GM12878 (cell line): ENCODE measurements at regions not wholly inside any gene's neighbourhood (a gene's known extent, or its start where the extent isn't known, plus 50 kb on each side); places are given as distances from the start of the nearest gene placed in this dataset.

Experiments used
- ATAC-seq: fragments of 200-7000 bp; cut with Tn5 transposase; 3 replicates; pipeline ENCODE4 v1.9.1; 2020; ENCODE audit warnings: mild to moderate bottlenecking, moderate library complexity
- BruUV-seq: library from RNA; stranded (reverse); fragments of 400-500 nt; replicated peaks from 2 replicates; lab custom pipeline; 2021; lab: Mats Ljungman, UMichigan
- CTCF ChIA-PET: fragments of 300-600 bp; sonication (Branson Sonifier 250); formaldehyde crosslinking; extraction: SDS; loops from one replicate; lab custom pipeline; 2021; ENCODE audit warnings: inconsistent platforms; lab: Yijun Ruan, JAX
- POLR2A ChIA-PET: fragments of 350-600 bp; formaldehyde crosslinking; extraction: SDS; loops from one replicate; lab custom pipeline; 2021; ENCODE audit warnings: inconsistent platforms; lab: Charles Lee
- RAD21 ChIA-PET: fragments of 300-600 bp; sonication (Branson Sonifier 250); formaldehyde crosslinking; loops from one replicate; lab custom pipeline; 2023; ENCODE audit warnings: antibody characterized with exemption; ENCODE audit not compliant: unreplicated experiment; lab: Charles Lee
- SMC1A ChIA-PET: fragments of 300-600 bp; sonication (Branson Sonifier 250); formaldehyde crosslinking; loops from one replicate; lab custom pipeline; 2023; ENCODE audit not compliant: unreplicated experiment, uncharacterized antibody; lab: Charles Lee
- DNase-seq: peaks from one replicate; pipeline ENCODE4 v3.0.0-alpha.2; 2011; ENCODE audit warnings: low read depth, low spot score
- FAIRE-seq: peaks from 3 replicates; lab custom pipeline; 2011; peaks lifted over from hg19 to GRCh38; lab: Jason Lieb, UNC
- H2AFZ ChIP-seq: 2 replicates; pipeline ENCODE4 v1.6.0; 2011; ENCODE audit warnings: low read depth, low read length, control low read depth; ENCODE audit not compliant: control insufficient read depth
- H3K27ac ChIP-seq: 2 replicates; pipeline ENCODE4 v1.5.1; 2011; ENCODE audit warnings: control low read depth; ENCODE audit not compliant: control insufficient read depth, insufficient read depth
- H3K27me3 ChIP-seq, 2 experiments: replicated peaks in 1 of 2; 2 replicates each; pipeline versions ENCODE4 v1.6.0 to v1.6.1; 2011; ENCODE audit warnings: low read length in 1 of 2; ENCODE audit not compliant: control insufficient read depth in 2 of 2, insufficient read depth in 2 of 2
- H3K36me3 ChIP-seq, 2 experiments: 2 replicates each; pipeline ENCODE4 v1.5.1; 2011; ENCODE audit warnings: low read length in 1 of 2; ENCODE audit not compliant: control insufficient read depth in 2 of 2, insufficient read depth in 2 of 2
- H3K4me1 ChIP-seq: 2 replicates; pipeline ENCODE4 v1.6.1; 2011; ENCODE audit warnings: mild to moderate bottlenecking, low read length, moderate library complexity, mixed read lengths; ENCODE audit not compliant: control insufficient read depth, insufficient read depth
- H3K4me2 ChIP-seq: 2 replicates; pipeline ENCODE4 v1.6.0; 2011; ENCODE audit warnings: control low read depth; ENCODE audit not compliant: control insufficient read depth, insufficient read depth
- H3K4me3 ChIP-seq: fragments of 200-600 bp; sonication (generic); 2 replicates; pipeline ENCODE4 v1.5.1; 2016
- H3K79me2 ChIP-seq: 2 replicates; pipeline ENCODE4 v1.6.0; 2011; ENCODE audit warnings: low read length; ENCODE audit not compliant: control insufficient read depth, insufficient read depth
- H3K9ac ChIP-seq: 2 replicates; pipeline ENCODE4 v1.8.0; 2011; ENCODE audit warnings: low read length, control low read depth, mixed read lengths; ENCODE audit not compliant: control insufficient read depth, insufficient read depth
- H3K9me3 ChIP-seq: replicated peaks from 3 replicates; pipeline ENCODE4 v1.5.1; 2011; ENCODE audit warnings: mild to moderate bottlenecking, low read length; ENCODE audit not compliant: control insufficient read depth, insufficient read depth
- H4K20me1 ChIP-seq: 2 replicates; pipeline ENCODE4 v1.6.0; 2011; ENCODE audit not compliant: control insufficient read depth, insufficient read depth
- BHLHE40 ChIP-seq, 2 experiments: fragments of 450-650 bp in 1 of 2; IDR thresholded peaks; 2 replicates each; pipeline ENCODE4 v1.6.1; 2011 to 2017; ENCODE audit warnings: low read depth in 2 of 2, borderline replicate concordance in 1 of 2, improper control_type of control experiment in 1 of 2, low read length in 1 of 2, mild to moderate bottlenecking in 1 of 2
- CTCF ChIP-seq, 3 experiments: IDR thresholded peaks in 2 of 3; conservative IDR thresholded peaks in 1 of 3; 2 replicates each; pipeline ENCODE4 v1.5.1; 2011; ENCODE audit warnings: low read depth in 3 of 3, low read length in 3 of 3, mild to moderate bottlenecking in 3 of 3, control low read depth in 2 of 3, moderate library complexity in 2 of 3, inconsistent platforms in 1 of 3, mixed read lengths in 1 of 3; ENCODE audit not compliant: control insufficient read depth in 2 of 3, insufficient read depth in 1 of 3; ENCODE audit errors: extremely low read depth in 1 of 3
- YY1 ChIP-seq: IDR thresholded peaks from 2 replicates; pipeline ENCODE4 v1.6.1; 2011; ENCODE audit warnings: low read depth, mild to moderate bottlenecking, low read length
- ZBTB11 ChIP-seq: fragments of 450-650 bp; formaldehyde crosslinking; IDR thresholded peaks from 2 replicates; pipeline ENCODE4 v1.5.0; 2022; ENCODE audit warnings: mild to moderate bottlenecking, missing genetic modification characterization
- ZNF622 ChIP-seq: fragments of 450-650 bp; IDR thresholded peaks from 2 replicates; pipeline ENCODE4 v1.6.1; 2017; ENCODE audit warnings: mild to moderate bottlenecking, inconsistent platforms
- WGBS: methylation state at CpG from one replicate; pipeline ENCODE4 v1.1.6; 2016; ENCODE audit warnings: low lambda C conversion rate; ENCODE audit not compliant: insufficient replicate concordance, insufficient coverage; ENCODE audit errors: missing lambda C conversion rate; 5-methylcytosine and 5-hydroxymethylcytosine counted together
- in situ Hi-C: fragments of 300-500 bp; cut with MboI; formaldehyde crosslinking; loops from 9 replicates; pipeline ENCODE4 v1.14.3; 2018; ENCODE audit warnings: mixed read lengths
- intact Hi-C: fragments of 100-400 bp; cut with micrococcal nuclease; formaldehyde crosslinking; loops from one replicate; pipeline ENCODE4 v1.14.2; 2022; ENCODE audit not compliant: unreplicated experiment
- TF ChIP-seq, protein P1 (sequence below): fragments of 150-350 bp; IDR thresholded peaks from 2 replicates; pipeline ENCODE4 v1.6.1; 2014; ENCODE audit warnings: mild to moderate bottlenecking, low read depth, low read length
- TF ChIP-seq, protein P2 (sequence below): fragments of 450-650 bp; formaldehyde crosslinking; IDR thresholded peaks from 2 replicates; pipeline ENCODE4 v1.4.0; 2020; ENCODE audit warnings: mild to moderate bottlenecking, moderate library complexity
- TF ChIP-seq, protein P3 (sequence below): IDR thresholded peaks from 2 replicates; pipeline ENCODE4 v1.6.1; 2011; ENCODE audit warnings: low read depth, low read length, improper control_type of control experiment, borderline replicate concordance
- TF ChIP-seq, protein P4 (sequence below): fragments of 450-650 bp; IDR thresholded peaks from 2 replicates; pipeline ENCODE4 v1.6.1; 2016; ENCODE audit warnings: mild to moderate bottlenecking

DNA sequence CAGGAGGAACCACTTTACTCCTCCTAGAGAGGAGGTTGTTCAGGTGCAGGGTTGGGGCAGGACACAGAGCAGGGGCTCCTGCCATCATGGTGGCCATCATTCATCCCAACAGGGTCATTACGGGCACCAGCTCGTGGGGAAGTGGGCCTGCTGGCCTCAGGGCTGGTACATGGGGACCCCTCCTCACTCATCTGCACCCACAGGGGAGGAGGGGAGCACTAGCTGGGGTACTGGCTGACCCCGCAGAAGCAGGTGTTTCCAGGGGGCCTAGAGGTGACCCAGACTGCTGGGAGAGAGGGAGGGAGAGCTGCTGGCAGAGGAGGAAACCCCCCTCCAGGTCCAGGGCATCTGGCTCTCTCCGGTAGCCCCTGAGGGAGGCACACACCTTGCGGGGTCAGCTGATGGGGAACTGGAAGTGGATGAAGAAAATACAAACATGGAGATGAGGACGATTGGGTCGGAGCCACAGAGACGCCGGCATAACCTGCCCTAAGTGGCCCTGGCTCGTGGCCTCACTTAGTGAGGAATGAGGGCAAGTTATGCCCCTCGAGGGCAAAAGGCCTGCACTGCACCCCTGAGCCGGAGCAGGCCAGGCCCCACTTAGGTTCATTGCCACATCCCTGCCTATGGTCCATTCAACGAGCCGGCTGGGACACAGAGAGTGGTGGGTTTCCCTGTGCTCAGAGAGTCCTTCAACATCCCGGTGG, 76.2 kb downstream of the SOX1 start:
- H3K27me3 ChIP-seq: no peaks in the 10 kb centered on the region
- WGBS: 32% methylated on average over 15 of the region's 15 CpGs
- no peak overlapping the region for H2AFZ ChIP-seq
- no peaks in the 10 kb centered on the region for H4K20me1 ChIP-seq
- H3K4me1 ChIP-seq: no peaks in the 10 kb centered on the region
- ChIA-PET SMC1A (no interaction called here), RAD21 (no interaction called here), POLR2A (no interaction called here), CTCF (no interaction called here)
- H3K4me2 ChIP-seq: no peak overlapping the region
- no peak for DNase-seq
- no peak for ATAC-seq
- intact Hi-C loops (no loop called here), in situ Hi-C loops (no loop called here)
- no peaks in the 10 kb centered on the region for H3K9me3 ChIP-seq
- H3K36me3 ChIP-seq: no peaks in the 10 kb centered on the region
- no peak overlapping the region for H3K9ac ChIP-seq
- no peak overlapping the region for H3K27ac ChIP-seq
- no peaks in the 10 kb centered on the region for H3K79me2 ChIP-seq
- no peak for FAIRE-seq
- no TSS peak for BruUV-seq
- no peak overlapping the region for H3K4me3 ChIP-seq
- TF ChIP-seq CTCF (IDR thresholded peaks at IDR 0.05 in 2 of 3, conservative IDR thresholded peaks at IDR 0.05 in 1 of 3; ENCODE audit: control insufficient read depth in 2 of 3, extremely low read depth in 1 of 3, insufficient read depth in 1 of 3, low read depth in 3 of 3, low read length in 3 of 3) (no peak), YY1 (no peak), ZBTB11 (CRISPR knock-in tag) (no peak), ZNF622 (no peak), BHLHE40 (IDR thresholded peaks at IDR 0.05; ENCODE audit: borderline replicate concordance in 1 of 2, low read depth in 2 of 2, low read length in 1 of 2) (no peak)
- TF ChIP-seq, protein P1, sequence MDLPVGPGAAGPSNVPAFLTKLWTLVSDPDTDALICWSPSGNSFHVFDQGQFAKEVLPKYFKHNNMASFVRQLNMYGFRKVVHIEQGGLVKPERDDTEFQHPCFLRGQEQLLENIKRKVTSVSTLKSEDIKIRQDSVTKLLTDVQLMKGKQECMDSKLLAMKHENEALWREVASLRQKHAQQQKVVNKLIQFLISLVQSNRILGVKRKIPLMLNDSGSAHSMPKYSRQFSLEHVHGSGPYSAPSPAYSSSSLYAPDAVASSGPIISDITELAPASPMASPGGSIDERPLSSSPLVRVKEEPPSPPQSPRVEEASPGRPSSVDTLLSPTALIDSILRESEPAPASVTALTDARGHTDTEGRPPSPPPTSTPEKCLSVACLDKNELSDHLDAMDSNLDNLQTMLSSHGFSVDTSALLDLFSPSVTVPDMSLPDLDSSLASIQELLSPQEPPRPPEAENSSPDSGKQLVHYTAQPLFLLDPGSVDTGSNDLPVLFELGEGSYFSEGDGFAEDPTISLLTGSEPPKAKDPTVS: no peak
- TF ChIP-seq, protein P2, sequence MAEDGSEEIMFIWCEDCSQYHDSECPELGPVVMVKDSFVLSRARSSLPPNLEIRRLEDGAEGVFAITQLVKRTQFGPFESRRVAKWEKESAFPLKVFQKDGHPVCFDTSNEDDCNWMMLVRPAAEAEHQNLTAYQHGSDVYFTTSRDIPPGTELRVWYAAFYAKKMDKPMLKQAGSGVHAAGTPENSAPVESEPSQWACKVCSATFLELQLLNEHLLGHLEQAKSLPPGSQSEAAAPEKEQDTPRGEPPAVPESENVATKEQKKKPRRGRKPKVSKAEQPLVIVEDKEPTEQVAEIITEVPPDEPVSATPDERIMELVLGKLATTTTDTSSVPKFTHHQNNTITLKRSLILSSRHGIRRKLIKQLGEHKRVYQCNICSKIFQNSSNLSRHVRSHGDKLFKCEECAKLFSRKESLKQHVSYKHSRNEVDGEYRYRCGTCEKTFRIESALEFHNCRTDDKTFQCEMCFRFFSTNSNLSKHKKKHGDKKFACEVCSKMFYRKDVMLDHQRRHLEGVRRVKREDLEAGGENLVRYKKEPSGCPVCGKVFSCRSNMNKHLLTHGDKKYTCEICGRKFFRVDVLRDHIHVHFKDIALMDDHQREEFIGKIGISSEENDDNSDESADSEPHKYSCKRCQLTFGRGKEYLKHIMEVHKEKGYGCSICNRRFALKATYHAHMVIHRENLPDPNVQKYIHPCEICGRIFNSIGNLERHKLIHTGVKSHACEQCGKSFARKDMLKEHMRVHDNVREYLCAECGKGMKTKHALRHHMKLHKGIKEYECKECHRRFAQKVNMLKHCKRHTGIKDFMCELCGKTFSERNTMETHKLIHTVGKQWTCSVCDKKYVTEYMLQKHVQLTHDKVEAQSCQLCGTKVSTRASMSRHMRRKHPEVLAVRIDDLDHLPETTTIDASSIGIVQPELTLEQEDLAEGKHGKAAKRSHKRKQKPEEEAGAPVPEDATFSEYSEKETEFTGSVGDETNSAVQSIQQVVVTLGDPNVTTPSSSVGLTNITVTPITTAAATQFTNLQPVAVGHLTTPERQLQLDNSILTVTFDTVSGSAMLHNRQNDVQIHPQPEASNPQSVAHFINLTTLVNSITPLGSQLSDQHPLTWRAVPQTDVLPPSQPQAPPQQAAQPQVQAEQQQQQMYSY (CRISPR knock-in tag): no peak
- TF ChIP-seq, protein P3, sequence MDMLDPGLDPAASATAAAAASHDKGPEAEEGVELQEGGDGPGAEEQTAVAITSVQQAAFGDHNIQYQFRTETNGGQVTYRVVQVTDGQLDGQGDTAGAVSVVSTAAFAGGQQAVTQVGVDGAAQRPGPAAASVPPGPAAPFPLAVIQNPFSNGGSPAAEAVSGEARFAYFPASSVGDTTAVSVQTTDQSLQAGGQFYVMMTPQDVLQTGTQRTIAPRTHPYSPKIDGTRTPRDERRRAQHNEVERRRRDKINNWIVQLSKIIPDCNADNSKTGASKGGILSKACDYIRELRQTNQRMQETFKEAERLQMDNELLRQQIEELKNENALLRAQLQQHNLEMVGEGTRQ: no peak
- TF ChIP-seq, protein P4, sequence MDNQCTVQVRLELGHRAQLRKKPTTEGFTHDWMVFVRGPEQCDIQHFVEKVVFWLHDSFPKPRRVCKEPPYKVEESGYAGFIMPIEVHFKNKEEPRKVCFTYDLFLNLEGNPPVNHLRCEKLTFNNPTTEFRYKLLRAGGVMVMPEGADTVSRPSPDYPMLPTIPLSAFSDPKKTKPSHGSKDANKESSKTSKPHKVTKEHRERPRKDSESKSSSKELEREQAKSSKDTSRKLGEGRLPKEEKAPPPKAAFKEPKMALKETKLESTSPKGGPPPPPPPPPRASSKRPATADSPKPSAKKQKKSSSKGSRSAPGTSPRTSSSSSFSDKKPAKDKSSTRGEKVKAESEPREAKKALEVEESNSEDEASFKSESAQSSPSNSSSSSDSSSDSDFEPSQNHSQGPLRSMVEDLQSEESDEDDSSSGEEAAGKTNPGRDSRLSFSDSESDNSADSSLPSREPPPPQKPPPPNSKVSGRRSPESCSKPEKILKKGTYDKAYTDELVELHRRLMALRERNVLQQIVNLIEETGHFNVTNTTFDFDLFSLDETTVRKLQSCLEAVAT: no peak
